Endothelial cell of umbilical vein (primary cell): ENCODE measurements at regions not wholly inside any gene's neighbourhood (a gene's known extent, or its start where the extent isn't known, plus 50 kb on each side); places are given as distances from the start of the nearest gene placed in this dataset.

Source experiments
- BruUV-seq: library from RNA; stranded (reverse); fragments of 400-500 nt; replicated peaks from 2 replicates; lab custom pipeline; 2021; lab: Mats Ljungman, UMichigan
- CTCF ChIA-PET: fragments of 300-600, 350-600 bp; sonication (Branson Sonifier 250); formaldehyde crosslinking; loops from one replicate; lab custom pipeline; 2021; ENCODE audit warnings: antibody characterized with exemption, inconsistent platforms; lab: Charles Lee
- POLR2A ChIA-PET: fragments of 300-600, 350-600 bp; sonication (Branson Sonifier 250); formaldehyde crosslinking; loops from one replicate; lab custom pipeline; 2021; ENCODE audit warnings: antibody characterized with exemption, inconsistent platforms; lab: Charles Lee
- DNase-seq: peaks from one replicate; pipeline ENCODE4 v3.0.0-alpha.2; 2011; ENCODE audit warnings: low read depth, low spot score
- FAIRE-seq: peaks from 2 replicates; lab custom pipeline; 2011; peaks lifted over from hg19 to GRCh38; lab: Jason Lieb, UNC
- H2AFZ ChIP-seq: 2 replicates; pipeline ENCODE4 v1.6.0; 2012; ENCODE audit warnings: low read depth, low read length, control low read depth, inconsistent platforms
- H3K27ac ChIP-seq: 2 replicates; pipeline ENCODE4 v1.5.1; 2011; ENCODE audit warnings: low read depth, mild to moderate bottlenecking, control low read depth, low read length, moderate library complexity; ENCODE audit not compliant: insufficient read depth
- H3K27me3 ChIP-seq, 2 experiments: 2 replicates each; pipeline versions ENCODE4 v1.6.0 to v1.6.1; 2011; ENCODE audit warnings: low read length in 2 of 2, mixed read lengths in 1 of 2; ENCODE audit not compliant: control insufficient read depth in 2 of 2, insufficient read depth in 2 of 2
- H3K36me3 ChIP-seq, 2 experiments: 2 replicates in 1 of 2; 3 replicates in 1 of 2; pipeline ENCODE4 v1.5.1; 2011; ENCODE audit warnings: low read length in 2 of 2, mild to moderate bottlenecking in 1 of 2, moderate library complexity in 1 of 2; ENCODE audit not compliant: control insufficient read depth in 2 of 2, insufficient read depth in 2 of 2; ENCODE audit errors: extremely low read depth in 1 of 2
- H3K4me1 ChIP-seq: 3 replicates; pipeline ENCODE4 v1.5.1; 2011; ENCODE audit warnings: mild to moderate bottlenecking, low read length; ENCODE audit not compliant: control insufficient read depth, insufficient read depth; ENCODE audit errors: extremely low read depth
- H3K4me2 ChIP-seq: 2 replicates; pipeline ENCODE4 v1.6.1; 2011; ENCODE audit warnings: low read length, control low read depth, mixed read lengths; ENCODE audit not compliant: insufficient read depth
- H3K4me3 ChIP-seq, 3 experiments: fragments of 200-600 bp in 1 of 3; sonication (generic), shearing (Covaris generic) in 1 of 3; replicated peaks in 1 of 3; 2 replicates each; pipeline ENCODE4 v1.5.1; 2011 to 2016; ENCODE audit warnings: control low read depth in 3 of 3, low read length in 3 of 3, mild to moderate bottlenecking in 2 of 3, inconsistent platforms in 1 of 3, low read depth in 1 of 3, moderate library complexity in 1 of 3; ENCODE audit not compliant: insufficient read depth in 1 of 3
- H3K79me2 ChIP-seq: 2 replicates; pipeline ENCODE4 v1.6.0; 2012; ENCODE audit warnings: low read length, inconsistent platforms; ENCODE audit not compliant: control insufficient read depth, insufficient read depth
- H3K9ac ChIP-seq: replicated peaks from 2 replicates; pipeline ENCODE3; 2011; ENCODE audit warnings: low read length, control low read depth; ENCODE audit not compliant: insufficient read depth; ENCODE audit errors: extremely low read depth
- H3K9me1 ChIP-seq: replicated peaks from 3 replicates; pipeline ENCODE4 v1.6.0; 2011; ENCODE audit warnings: mild to moderate bottlenecking, low read length; ENCODE audit not compliant: control insufficient read depth, insufficient read depth; ENCODE audit errors: extremely low read depth
- H3K9me3 ChIP-seq: replicated peaks from 2 replicates; pipeline ENCODE4 v1.5.1; 2012; ENCODE audit warnings: low read length, inconsistent platforms; ENCODE audit not compliant: control insufficient read depth, insufficient read depth
- H4K20me1 ChIP-seq: replicated peaks from 2 replicates; pipeline ENCODE3; 2011; ENCODE audit warnings: mild to moderate bottlenecking, low read length; ENCODE audit not compliant: control insufficient read depth, insufficient read depth; ENCODE audit errors: extremely low read depth
- EZH2 ChIP-seq: IDR thresholded peaks from 2 replicates; pipeline ENCODE4 v1.6.1; 2012; ENCODE audit warnings: borderline replicate concordance, low read depth, mild to moderate bottlenecking, moderate library complexity, low read length, inconsistent platforms; ENCODE audit not compliant: severe bottlenecking
- FOS ChIP-seq: IDR thresholded peaks from 2 replicates; pipeline ENCODE4 v1.6.1; 2011; ENCODE audit warnings: mild to moderate bottlenecking, low read length, moderate library complexity, borderline replicate concordance; ENCODE audit not compliant: insufficient read depth
- GATA2 ChIP-seq: IDR thresholded peaks from 2 replicates; pipeline ENCODE4 v1.7.0; 2011; ENCODE audit warnings: low read depth, mild to moderate bottlenecking, moderate library complexity, mixed read lengths, low read length; ENCODE audit not compliant: insufficient read length, insufficient read depth
- JUN ChIP-seq: IDR thresholded peaks from 2 replicates; pipeline ENCODE4 v1.6.1; 2011; ENCODE audit warnings: borderline replicate concordance, low read depth; ENCODE audit not compliant: insufficient read length, insufficient read depth
- MYC ChIP-seq: IDR thresholded peaks from one replicate; pipeline ENCODE4 v1.6.1; 2011; ENCODE audit warnings: mild to moderate bottlenecking, low read depth, low read length
- POLR2A ChIP-seq: IDR thresholded peaks from 2 replicates; pipeline ENCODE4 v1.6.1; 2012; ENCODE audit warnings: low read depth, mild to moderate bottlenecking, control low read depth, low read length
- POLR2AphosphoS5 ChIP-seq: IDR thresholded peaks from 2 replicates; pipeline ENCODE4 v1.6.1; 2012; ENCODE audit warnings: low read depth, mild to moderate bottlenecking, control low read depth, low read length, moderate library complexity; ENCODE audit not compliant: insufficient read depth
- dilution Hi-C: fragments of 300-500 bp; cut with MboI; formaldehyde crosslinking; loops from one replicate; pipeline ENCODE4 v1.15.0; 2019; ENCODE audit warnings: low sequenced_read_pairs; ENCODE audit not compliant: extremely low pct_ligation_motif_present
- intact Hi-C: fragments of 100-400 bp; cut with micrococcal nuclease; formaldehyde crosslinking; loops from one replicate; pipeline ENCODE4 v1.10.0; 2022
- TF ChIP-seq, protein P1 (sequence below): IDR thresholded peaks from 2 replicates; pipeline ENCODE4 v1.6.1; 2011; ENCODE audit not compliant: insufficient read depth, insufficient read length
- TF ChIP-seq, protein P2 (sequence below), 2 donors: IDR thresholded peaks; 1 replicate in 1 of 2; 2 replicates in 1 of 2; pipeline ENCODE4 v1.5.1; 2011; ENCODE audit warnings: low read length in 2 of 2, mild to moderate bottlenecking in 2 of 2, moderate library complexity in 2 of 2, control low read depth in 1 of 2, inconsistent platforms in 1 of 2, low read depth in 1 of 2; ENCODE audit not compliant: insufficient read depth in 1 of 2; ENCODE audit errors: extremely low read depth in 1 of 2

DNA sequence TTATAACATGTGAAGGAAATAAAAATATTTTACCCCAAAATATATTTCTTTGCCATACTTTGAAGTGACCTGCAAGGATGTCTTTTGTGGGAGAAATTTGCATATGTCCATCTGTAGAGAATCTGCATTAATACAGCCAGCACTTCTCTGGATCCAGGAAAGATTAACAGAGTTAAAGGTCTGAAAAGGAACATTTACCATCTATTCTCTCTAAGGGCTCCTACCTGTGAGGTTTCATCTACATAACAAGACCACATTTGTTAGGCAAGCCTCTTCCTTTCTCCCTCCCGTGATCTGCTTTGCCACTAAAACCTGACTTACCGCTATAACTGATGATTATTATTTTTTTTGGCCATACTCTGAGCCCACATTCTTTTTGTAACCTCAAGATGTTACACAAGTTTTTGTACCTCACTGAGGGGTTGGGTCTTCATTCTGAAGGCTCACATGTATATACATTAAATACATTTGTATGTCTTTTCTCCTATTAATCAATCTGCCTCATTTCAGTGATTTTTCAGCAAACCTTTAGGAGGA is 129.4 kb downstream of the AKR1D1 start:
- H3K9me1 ChIP-seq = no peaks in the 10 kb centered on the region
- H3K36me3 ChIP-seq = no peaks in the 10 kb centered on the region
- CTCF ChIA-PET = no interaction called here
- H3K9me3 ChIP-seq = no peaks in the 10 kb centered on the region
- H3K27me3 ChIP-seq = no peaks in the 10 kb centered on the region
- no peak for FAIRE-seq
- no peak overlapping the region for H3K27ac ChIP-seq
- H4K20me1 ChIP-seq = no peaks in the 10 kb centered on the region
- TF ChIP-seq MYC (no peak), POLR2AphosphoS5 (no peak), JUN (no peak), GATA2 (no peak), EZH2 (no peak), POLR2A (no peak), FOS (no peak)
- TF ChIP-seq, protein P1, sequence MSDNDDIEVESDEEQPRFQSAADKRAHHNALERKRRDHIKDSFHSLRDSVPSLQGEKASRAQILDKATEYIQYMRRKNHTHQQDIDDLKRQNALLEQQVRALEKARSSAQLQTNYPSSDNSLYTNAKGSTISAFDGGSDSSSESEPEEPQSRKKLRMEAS = no peak
- TF ChIP-seq, protein P2, sequence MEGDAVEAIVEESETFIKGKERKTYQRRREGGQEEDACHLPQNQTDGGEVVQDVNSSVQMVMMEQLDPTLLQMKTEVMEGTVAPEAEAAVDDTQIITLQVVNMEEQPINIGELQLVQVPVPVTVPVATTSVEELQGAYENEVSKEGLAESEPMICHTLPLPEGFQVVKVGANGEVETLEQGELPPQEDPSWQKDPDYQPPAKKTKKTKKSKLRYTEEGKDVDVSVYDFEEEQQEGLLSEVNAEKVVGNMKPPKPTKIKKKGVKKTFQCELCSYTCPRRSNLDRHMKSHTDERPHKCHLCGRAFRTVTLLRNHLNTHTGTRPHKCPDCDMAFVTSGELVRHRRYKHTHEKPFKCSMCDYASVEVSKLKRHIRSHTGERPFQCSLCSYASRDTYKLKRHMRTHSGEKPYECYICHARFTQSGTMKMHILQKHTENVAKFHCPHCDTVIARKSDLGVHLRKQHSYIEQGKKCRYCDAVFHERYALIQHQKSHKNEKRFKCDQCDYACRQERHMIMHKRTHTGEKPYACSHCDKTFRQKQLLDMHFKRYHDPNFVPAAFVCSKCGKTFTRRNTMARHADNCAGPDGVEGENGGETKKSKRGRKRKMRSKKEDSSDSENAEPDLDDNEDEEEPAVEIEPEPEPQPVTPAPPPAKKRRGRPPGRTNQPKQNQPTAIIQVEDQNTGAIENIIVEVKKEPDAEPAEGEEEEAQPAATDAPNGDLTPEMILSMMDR (IDR thresholded peaks at IDR 0.05; ENCODE audit: extremely low read depth in 1 of 2, insufficient read depth in 1 of 2, low read depth in 1 of 2, low read length in 2 of 2) = no peak
- H3K9ac ChIP-seq = no peak overlapping the region
- no peak overlapping the region for H3K4me2 ChIP-seq
- no peak overlapping the region for H3K4me3 ChIP-seq
- intact Hi-C loops (no loop called here), dilution Hi-C loops (no loop called here)
- DNase-seq = no peak
- POLR2A ChIA-PET = no interaction called here
- no peaks in the 10 kb centered on the region for H3K79me2 ChIP-seq
- H3K4me1 ChIP-seq = no peaks in the 10 kb centered on the region
- H2AFZ ChIP-seq = no peak overlapping the region
- no TSS peak for BruUV-seq
